HepG2 (cell line): ENCODE measurements at regions not wholly inside any gene's neighbourhood (a gene's known extent, or its start where the extent isn't known, plus 50 kb on each side); places are given as distances from the start of the nearest gene placed in this dataset.

Experiments used
- DZIP1 ChIP-seq: sonication (generic); formaldehyde crosslinking; IDR thresholded peaks from 2 replicates; pipeline ENCODE4 v1.5.0; 2020; ENCODE audit warnings: mild to moderate bottlenecking, missing genetic modification reagents
- FOXA3 ChIP-seq: IDR thresholded peaks from 2 replicates; pipeline ENCODE4 v1.6.1; 2016; ENCODE audit warnings: missing genetic modification reagents, missing compliant biosample characterization
- HDAC6 ChIP-seq: fragments of 200-600 bp; sonication (generic); IDR thresholded peaks from 2 replicates; pipeline ENCODE4 v1.7.0; 2017; ENCODE audit warnings: mild to moderate bottlenecking, antibody characterized with exemption, low read length, low read depth
- IRF1 ChIP-seq: sonication (generic); formaldehyde crosslinking; IDR thresholded peaks from 2 replicates; pipeline ENCODE4 v1.4.0; 2020; ENCODE audit warnings: low read depth, mild to moderate bottlenecking, missing genetic modification reagents
- ISX ChIP-seq: sonication (generic); formaldehyde crosslinking; conservative IDR thresholded peaks from 2 replicates; pipeline ENCODE4 v1.5.0; 2020; ENCODE audit warnings: missing genetic modification reagents
- KLF13 ChIP-seq: sonication (generic); formaldehyde crosslinking; IDR thresholded peaks from 2 replicates; pipeline ENCODE4 v1.4.0; 2020; ENCODE audit warnings: mild to moderate bottlenecking, missing genetic modification reagents
- MAFG ChIP-seq: sonication (generic); formaldehyde crosslinking; IDR thresholded peaks from 2 replicates; pipeline ENCODE4 v1.5.1; 2020; ENCODE audit warnings: mild to moderate bottlenecking, missing genetic modification reagents
- PCBP1 ChIP-seq: fragments of 200-400 bp; formaldehyde crosslinking; IDR thresholded peaks from 2 replicates; pipeline ENCODE4 v1.6.1; 2017; ENCODE audit warnings: mild to moderate bottlenecking, low read depth, low read length, borderline replicate concordance
- PITX1 ChIP-seq: sonication (generic); formaldehyde crosslinking; IDR thresholded peaks from 2 replicates; pipeline ENCODE4 v1.5.1; 2020; ENCODE audit warnings: mild to moderate bottlenecking, missing genetic modification reagents
- ZBTB1 ChIP-seq: sonication (generic); formaldehyde crosslinking; IDR thresholded peaks from 2 replicates; pipeline ENCODE4 v1.4.0; 2020; ENCODE audit warnings: missing genetic modification reagents, borderline replicate concordance
- ZEB1 ChIP-seq: IDR thresholded peaks from 2 replicates; pipeline ENCODE4 v1.6.1; 2012; ENCODE audit warnings: mild to moderate bottlenecking, low read depth, inconsistent platforms; ENCODE audit not compliant: insufficient replicate concordance
- ZFP82 ChIP-seq: sonication (generic); formaldehyde crosslinking; IDR thresholded peaks from 2 replicates; pipeline ENCODE4 v1.5.1; 2020; ENCODE audit warnings: mild to moderate bottlenecking, missing genetic modification reagents, borderline replicate concordance
- ZNF556 ChIP-seq: sonication (generic); formaldehyde crosslinking; IDR thresholded peaks from 2 replicates; pipeline ENCODE4 v1.4.0; 2020; ENCODE audit warnings: mild to moderate bottlenecking, missing genetic modification reagents, borderline replicate concordance
- ZNF749 ChIP-seq: sonication (generic); formaldehyde crosslinking; IDR thresholded peaks from 2 replicates; pipeline ENCODE4 v1.8.0; 2022; ENCODE audit warnings: mild to moderate bottlenecking, missing genetic modification reagents, moderate library complexity, borderline replicate concordance
- TF ChIP-seq, protein P1 (sequence below): sonication (generic); formaldehyde crosslinking; IDR thresholded peaks from 2 replicates; pipeline ENCODE4 v1.4.0; 2020; ENCODE audit warnings: missing genetic modification reagents

DNA sequence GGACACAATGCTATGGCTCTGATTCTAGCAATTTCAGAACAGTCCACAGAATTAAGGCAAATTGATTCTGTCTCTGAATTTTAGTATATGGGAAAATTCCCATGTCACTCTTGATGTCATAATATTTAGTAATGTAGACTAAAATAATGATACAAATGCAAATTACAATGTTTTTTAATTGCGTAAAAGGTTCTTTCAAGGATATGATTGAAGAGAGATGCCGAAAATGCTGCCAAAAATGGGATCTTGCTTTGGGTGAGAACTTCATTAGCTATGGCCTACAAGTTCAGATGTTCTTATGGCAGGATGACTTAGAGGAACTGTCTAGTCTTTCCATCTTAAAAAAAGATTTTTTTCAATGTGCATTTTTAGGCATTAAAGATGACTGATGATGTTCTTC is 170.6 kb downstream of the TMA16 start (continued):
- TF ChIP-seq, protein P1, sequence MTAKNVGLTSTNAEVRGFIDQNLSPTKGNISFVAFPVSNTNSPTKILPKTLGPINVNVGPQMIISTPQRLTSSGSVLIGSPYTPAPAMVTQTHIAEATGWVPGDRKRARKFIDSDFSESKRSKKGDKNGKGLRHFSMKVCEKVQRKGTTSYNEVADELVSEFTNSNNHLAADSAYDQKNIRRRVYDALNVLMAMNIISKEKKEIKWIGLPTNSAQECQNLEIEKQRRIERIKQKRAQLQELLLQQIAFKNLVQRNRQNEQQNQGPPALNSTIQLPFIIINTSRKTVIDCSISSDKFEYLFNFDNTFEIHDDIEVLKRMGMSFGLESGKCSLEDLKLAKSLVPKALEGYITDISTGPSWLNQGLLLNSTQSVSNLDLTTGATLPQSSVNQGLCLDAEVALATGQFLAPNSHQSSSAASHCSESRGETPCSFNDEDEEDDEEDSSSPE = no peak
- no peak for TF ChIP-seq DZIP1
- TF ChIP-seq ZBTB1 = no peak
- TF ChIP-seq MAFG (CRISPR knock-in tag) = no peak
- TF ChIP-seq ZEB1 = no peak
- TF ChIP-seq ZNF556 (CRISPR knock-in tag) = no peak
- no peak for TF ChIP-seq ZNF749 (CRISPR knock-in tag)
- no peak for TF ChIP-seq FOXA3 (CRISPR knock-in tag)
- no peak for TF ChIP-seq ZFP82 (CRISPR knock-in tag)
- no peak for TF ChIP-seq IRF1
- TF ChIP-seq PITX1 (CRISPR knock-in tag) = no peak
- TF ChIP-seq KLF13 (CRISPR knock-in tag) = no peak
- TF ChIP-seq PCBP1 = no peak
- TF ChIP-seq HDAC6 = no peak
- TF ChIP-seq ISX (CRISPR knock-in tag) = no peak
